Erythroblast (primary cell): ENCODE measurements at regions not wholly inside any gene's neighbourhood (a gene's known extent, or its start where the extent isn't known, plus 50 kb on each side); places are given as distances from the start of the nearest gene placed in this dataset.

ENCODE experiments used
- GATA1 ChIP-seq: IDR thresholded peaks from 2 replicates; pipeline ENCODE4 v1.6.1; 2011; ENCODE audit warnings: low read depth, mild to moderate bottlenecking, control low read depth, low read length, moderate library complexity
- POLR2A ChIP-seq: IDR thresholded peaks from 2 replicates; pipeline ENCODE4 v1.6.1; 2011; ENCODE audit warnings: mild to moderate bottlenecking, low read length

DNA sequence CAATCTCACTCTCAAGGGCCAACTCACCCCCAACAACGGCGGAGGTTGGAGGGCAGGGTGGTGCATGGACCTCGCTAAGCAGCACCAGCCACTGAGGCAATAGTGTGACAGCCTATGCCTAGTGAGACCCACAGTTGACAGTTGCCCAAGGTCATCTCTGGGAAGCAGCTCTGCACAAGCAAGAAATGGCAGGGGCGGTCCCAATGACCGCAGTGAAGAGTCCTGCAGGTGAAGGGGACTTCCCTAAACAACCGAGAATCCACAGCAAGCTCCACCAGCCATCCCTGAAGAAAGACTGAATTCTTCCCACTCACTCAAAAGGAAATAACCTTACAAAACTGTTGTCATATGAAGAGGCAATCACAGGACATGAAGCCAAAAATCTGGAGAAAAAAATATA is 313.4 kb upstream of the ID2 start:
- TF ChIP-seq POLR2A (no peak), GATA1 (no peak)
